NAMALWA (cell line): ENCODE measurements at regions not wholly inside any gene's neighbourhood (a gene's known extent, or its start where the extent isn't known, plus 50 kb on each side); places are given as distances from the start of the nearest gene placed in this dataset.
A peak's percentile ranks its signal among the peaks of the same experiment; 100 is the strongest.

ENCODE experiments used
- DNase-seq: peaks from one replicate; pipeline ENCODE4 v3.0.0-alpha.2; 2015; ENCODE audit warnings: low spot score

- no peak for DNase-seq
Observed at GRCh38 chr3:44056446-44057240, 185.0 kb upstream of the TOPAZ1 start.

GRCh38 chr3:44058022-44058867 is 183.4 kb upstream of the TOPAZ1 start:
- DNase-seq: peak; percentile 53

- no peak for DNase-seq
Observed at GRCh38 chr3:44058868-44059203, 182.8 kb upstream of the TOPAZ1 start.

- no peak for DNase-seq
Observed at GRCh38 chr3:44060164-44060563, 181.5 kb upstream of the TOPAZ1 start.

GRCh38 chr3:44061268-44061667 is 180.4 kb upstream of the TOPAZ1 start:
- no peak for DNase-seq

GRCh38 chr3:44061961-44062360 is 179.7 kb upstream of the TOPAZ1 start:
- DNase-seq: no peak

- DNase-seq: no peak
Observed at GRCh38 chr3:44065311-44066094, 176.2 kb upstream of the TOPAZ1 start.

- no peak for DNase-seq
Observed at GRCh38 chr3:44066806-44067205, 174.9 kb upstream of the TOPAZ1 start.

GRCh38 chr3:44067431-44067830 is 174.3 kb upstream of the TOPAZ1 start:
- DNase-seq: no peak

GRCh38 chr3:44068753-44069152 is 172.9 kb upstream of the TOPAZ1 start:
- DNase-seq: no peak

GRCh38 chr3:44069276-44069675 is 172.4 kb upstream of the TOPAZ1 start:
- no peak for DNase-seq

- no peak for DNase-seq
Observed at GRCh38 chr3:44070841-44071546, 170.7 kb upstream of the TOPAZ1 start.

- DNase-seq: no peak
Observed at GRCh38 chr3:44072601-44073540, 168.8 kb upstream of the TOPAZ1 start.

- no peak for DNase-seq
Observed at GRCh38 chr3:44074181-44074580, 167.5 kb upstream of the TOPAZ1 start.

GRCh38 chr3:44076221-44076829 is 165.4 kb upstream of the TOPAZ1 start:
- DNase-seq: no peak

GRCh38 chr3:44077267-44077666 is 164.4 kb upstream of the TOPAZ1 start:
- DNase-seq: peak; percentile 7

GRCh38 chr3:44078863-44079262 is 162.8 kb upstream of the TOPAZ1 start:
- DNase-seq: no peak

- no peak for DNase-seq
Observed at GRCh38 chr3:44079916-44080315, 161.8 kb upstream of the TOPAZ1 start.

GRCh38 chr3:44080474-44081072 is 161.1 kb upstream of the TOPAZ1 start:
- DNase-seq: no peak

- DNase-seq: no peak
Observed at GRCh38 chr3:44090036-44090435, 151.7 kb upstream of the TOPAZ1 start.
